Mucosa of descending colon (tissue), 3 donors: ENCODE measurements at regions not wholly inside any gene's neighbourhood (a gene's known extent, or its start where the extent isn't known, plus 50 kb on each side); places are given as distances from the start of the nearest gene placed in this dataset.

Experiments used
- ATAC-seq: fragments of 200-7000 bp; cut with Tn5 transposase; one replicate; pipeline ENCODE4 v1.9.1; 2020; ENCODE audit warnings: mild to moderate bottlenecking, moderate library complexity
- DNase-seq, 3 donors: peaks; one replicate each; pipeline ENCODE4 v3.0.0-alpha.2; 2020
- H3K36me3 ChIP-seq: fragments of 200-600 bp; one replicate; pipeline ENCODE4 v1.8.0; 2021; ENCODE audit warnings: low read depth, mild to moderate bottlenecking
- H3K4me1 ChIP-seq: fragments of 200-600 bp; one replicate; pipeline ENCODE4 v1.8.0; 2021; ENCODE audit warnings: low read depth, mild to moderate bottlenecking
- H3K4me3 ChIP-seq: fragments of 200-600 bp; one replicate; pipeline ENCODE4 v1.8.0; 2021; ENCODE audit warnings: mild to moderate bottlenecking
- H3K9me3 ChIP-seq: fragments of 200-600 bp; one replicate; pipeline ENCODE4 v1.8.0; 2021; ENCODE audit warnings: mild to moderate bottlenecking
- intact Hi-C, 2 donors: fragments of 100-400 bp; cut with DNase I in 1 of 2; cut with micrococcal nuclease in 1 of 2; formaldehyde crosslinking; loops; one replicate each; pipeline versions ENCODE4 v1.11.0 to v1.11.1; 2022; cut with DNase I, micrococcal nuclease
- TF ChIP-seq, protein P1 (sequence below): fragments of 200-600 bp; IDR thresholded peaks from one replicate; pipeline ENCODE4 v1.8.0; 2022; ENCODE audit warnings: antibody characterized with exemption, mild to moderate bottlenecking
- donor health status: DM: no; HTN: no; CAD: no; lungs with moderate emphysema.
- donor health status: DM: no; HTN: no; CAD: no.
- donor health status: DM: no; HTN: yes; CAD: no.

DNA sequence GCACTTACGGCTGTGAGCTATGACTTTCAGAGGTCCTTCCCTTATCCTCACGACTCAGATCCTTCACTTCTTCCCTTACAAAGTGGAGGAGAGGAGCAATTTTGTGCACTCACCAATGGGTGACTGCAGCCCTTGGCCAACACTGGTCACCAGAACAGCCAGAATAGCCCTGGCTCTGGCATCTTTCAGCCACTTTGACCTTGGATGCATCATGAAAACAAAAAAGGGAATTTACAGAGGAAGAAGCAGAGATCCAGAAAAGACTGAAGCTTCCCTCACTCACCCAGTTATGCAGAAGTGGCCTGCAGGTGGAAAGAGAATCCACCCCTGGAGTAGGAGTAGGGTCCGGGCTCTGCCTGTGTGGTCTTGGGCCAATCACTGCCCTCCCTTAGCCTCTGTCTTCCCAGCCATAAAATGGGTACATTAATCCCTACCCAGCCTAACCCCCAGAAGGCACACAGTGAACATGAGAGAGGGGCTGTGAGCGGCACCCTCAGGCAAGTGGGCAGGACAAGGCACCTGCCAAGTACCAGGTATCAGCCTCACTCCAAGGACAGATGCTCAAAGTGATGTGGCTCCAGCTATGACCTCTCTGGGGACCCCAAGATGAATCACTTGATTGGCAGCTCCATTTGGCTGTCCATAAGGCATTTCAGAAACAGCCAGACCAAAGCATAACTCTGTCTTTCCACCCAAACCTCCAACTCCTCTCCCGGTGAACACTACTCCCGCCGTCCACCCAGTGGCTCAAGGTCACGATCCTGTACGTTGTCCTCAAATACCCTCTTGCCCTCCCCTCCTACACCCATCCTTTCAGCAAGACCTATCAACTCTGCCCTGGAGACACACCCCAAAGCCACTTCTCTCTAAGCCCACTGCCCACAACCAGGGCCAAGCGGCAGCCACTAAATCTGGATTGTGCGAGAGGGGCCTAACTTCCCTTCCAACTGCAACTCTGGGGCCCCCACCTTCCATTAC, 129.8 kb upstream of the ZMIZ1 start:
- no peak for DNase-seq
- Histone ChIP-seq H3K9me3 (no peaks in the 10 kb centered on the region), H3K36me3 (no peaks in the 10 kb centered on the region), H3K4me3 (no peak overlapping the region), H3K4me1 (no peaks in the 10 kb centered on the region)
- TF ChIP-seq, protein P1, sequence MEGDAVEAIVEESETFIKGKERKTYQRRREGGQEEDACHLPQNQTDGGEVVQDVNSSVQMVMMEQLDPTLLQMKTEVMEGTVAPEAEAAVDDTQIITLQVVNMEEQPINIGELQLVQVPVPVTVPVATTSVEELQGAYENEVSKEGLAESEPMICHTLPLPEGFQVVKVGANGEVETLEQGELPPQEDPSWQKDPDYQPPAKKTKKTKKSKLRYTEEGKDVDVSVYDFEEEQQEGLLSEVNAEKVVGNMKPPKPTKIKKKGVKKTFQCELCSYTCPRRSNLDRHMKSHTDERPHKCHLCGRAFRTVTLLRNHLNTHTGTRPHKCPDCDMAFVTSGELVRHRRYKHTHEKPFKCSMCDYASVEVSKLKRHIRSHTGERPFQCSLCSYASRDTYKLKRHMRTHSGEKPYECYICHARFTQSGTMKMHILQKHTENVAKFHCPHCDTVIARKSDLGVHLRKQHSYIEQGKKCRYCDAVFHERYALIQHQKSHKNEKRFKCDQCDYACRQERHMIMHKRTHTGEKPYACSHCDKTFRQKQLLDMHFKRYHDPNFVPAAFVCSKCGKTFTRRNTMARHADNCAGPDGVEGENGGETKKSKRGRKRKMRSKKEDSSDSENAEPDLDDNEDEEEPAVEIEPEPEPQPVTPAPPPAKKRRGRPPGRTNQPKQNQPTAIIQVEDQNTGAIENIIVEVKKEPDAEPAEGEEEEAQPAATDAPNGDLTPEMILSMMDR: no peak
- ATAC-seq: no peak
- intact Hi-C loops: no loop called here

DNA sequence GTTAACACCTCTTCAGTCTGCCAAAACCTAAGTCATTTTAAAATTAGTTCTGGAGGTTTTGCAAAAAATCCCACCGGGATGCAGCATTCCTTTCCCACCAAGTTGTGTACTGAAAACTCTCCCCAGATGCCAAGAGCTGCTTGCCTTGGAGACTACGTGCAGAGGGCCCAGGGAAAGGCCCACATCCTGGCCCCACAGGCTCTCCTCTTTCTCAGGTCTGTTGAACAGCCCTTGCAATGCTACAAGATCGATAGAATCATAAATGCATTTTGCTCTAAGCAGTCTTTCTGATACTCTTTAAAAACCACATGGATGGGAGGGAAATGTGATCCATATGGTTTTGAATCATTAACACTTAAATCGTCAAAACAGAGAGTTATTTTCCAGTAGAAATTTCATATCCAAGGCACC, 126.7 kb upstream of the ZMIZ1 start:
- no peaks in the 10 kb centered on the region for H3K9me3 ChIP-seq
- DNase-seq: no peak
- H3K36me3 ChIP-seq: no peaks in the 10 kb centered on the region
- intact Hi-C loops: no loop called here
- no peak overlapping the region for H3K4me3 ChIP-seq
- TF ChIP-seq, protein P1: no peak
- no peak for ATAC-seq
- H3K4me1 ChIP-seq: peaks cover 2% of the 10 kb centered on the region

DNA sequence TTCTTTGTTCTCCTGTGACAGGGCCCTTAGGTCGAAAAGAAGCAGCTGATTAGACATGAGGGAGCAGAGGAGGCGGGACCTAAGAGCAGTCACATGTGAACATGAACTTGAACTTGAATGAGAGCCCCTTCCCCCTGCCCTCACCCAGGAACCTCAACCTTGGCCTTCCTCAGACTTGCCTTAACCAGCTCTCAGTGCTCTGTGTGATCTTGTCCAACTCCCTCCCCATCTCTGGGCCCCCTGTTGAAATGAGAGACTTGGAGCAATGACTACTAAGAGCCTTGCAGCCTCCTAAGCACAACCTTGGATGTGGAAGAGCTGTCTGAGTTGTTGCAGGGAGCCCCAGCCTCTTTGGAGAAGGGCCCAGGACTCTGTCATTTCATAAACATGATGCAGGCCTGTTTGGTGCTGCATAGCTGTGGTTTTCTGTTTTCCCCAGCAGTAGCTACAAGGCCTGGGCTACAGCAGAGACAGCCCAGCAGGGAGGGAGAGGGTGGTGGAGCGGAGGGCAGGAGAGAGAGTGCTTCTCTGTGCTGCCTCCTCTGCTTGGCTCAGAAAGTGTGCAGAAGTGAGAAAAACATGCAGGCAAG, 123.9 kb upstream of the ZMIZ1 start:
- DNase-seq (peak in 1 of 3 donors; percentile 54), ATAC-seq (peak; percentile 69)
- Histone ChIP-seq H3K4me3 (no peak overlapping the region), H3K36me3 (no peaks in the 10 kb centered on the region), H3K9me3 (no peaks in the 10 kb centered on the region), H3K4me1 (peaks cover 2% of the 10 kb centered on the region)
- intact Hi-C loops: no loop called here
- TF ChIP-seq, protein P1: no peak

DNA sequence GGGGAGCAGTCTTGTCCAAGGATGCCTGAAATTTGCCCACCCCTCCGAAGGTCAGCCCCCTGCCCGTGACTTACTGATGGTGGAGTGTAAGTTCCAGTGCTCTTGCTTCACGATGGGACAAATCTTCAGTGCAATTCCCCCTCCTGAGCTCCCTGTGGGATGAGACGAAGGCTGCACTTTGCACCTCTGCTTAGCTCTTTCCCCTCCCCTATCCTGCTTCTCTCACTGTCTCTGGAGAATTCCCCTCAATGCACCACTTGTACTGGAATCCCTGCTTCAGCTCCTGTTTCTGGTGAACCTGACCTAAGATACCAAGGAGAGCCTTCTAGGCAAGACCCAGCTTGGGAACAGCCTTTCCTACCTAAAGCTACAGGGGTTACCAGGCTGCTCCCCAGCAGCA, 122.9 kb upstream of the ZMIZ1 start:
- ATAC-seq: no peak
- intact Hi-C loops: no loop called here
- no peak for DNase-seq
- Histone ChIP-seq H3K4me3 (no peak overlapping the region), H3K36me3 (no peaks in the 10 kb centered on the region), H3K4me1 (peaks cover 2% of the 10 kb centered on the region), H3K9me3 (no peaks in the 10 kb centered on the region)
- TF ChIP-seq, protein P1: no peak

DNA sequence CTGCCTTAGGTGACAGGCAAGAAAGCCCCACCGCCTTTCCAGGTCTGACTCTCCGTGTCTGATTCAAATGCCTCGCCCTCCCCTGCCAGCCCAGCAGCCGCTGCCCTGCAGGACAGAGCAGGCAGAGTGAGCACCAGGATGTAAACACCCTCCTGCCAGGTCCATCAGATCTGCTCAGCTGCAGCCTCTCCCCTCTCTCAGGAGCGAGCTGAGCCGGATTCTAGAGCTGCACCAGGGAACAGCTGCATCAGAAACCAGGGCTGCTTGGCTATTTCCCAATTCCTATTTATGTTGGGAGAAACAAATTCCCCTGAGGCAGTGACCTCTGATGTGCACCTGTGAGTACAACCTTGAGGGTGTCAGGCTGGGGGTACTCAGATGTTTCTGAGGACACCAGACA, 121.5 kb upstream of the ZMIZ1 start:
- Histone ChIP-seq H3K36me3 (no peaks in the 10 kb centered on the region), H3K4me1 (peaks cover 2% of the 10 kb centered on the region), H3K9me3 (no peaks in the 10 kb centered on the region), H3K4me3 (no peak overlapping the region)
- ATAC-seq: no peak
- DNase-seq: no peak
- intact Hi-C loops: no loop called here
- TF ChIP-seq, protein P1: no peak
